Mesendoderm (in vitro differentiated cells): ENCODE measurements at regions not wholly inside any gene's neighbourhood (a gene's known extent, or its start where the extent isn't known, plus 50 kb on each side); places are given as distances from the start of the nearest gene placed in this dataset.
"Not testable (repeated sequence)": the region's sequence is repeated elsewhere in the genome, so short reads cannot be mapped to it uniquely, and the experiment has no call there.

Source experiments
- DNase-seq: peaks from one replicate; pipeline ENCODE4 v3.0.0; 2013
- H2AK5ac ChIP-seq: 2 replicates; pipeline ENCODE4 v1.6.1; 2013; ENCODE audit warnings: low read length, inconsistent platforms
- H2BK120ac ChIP-seq: 2 replicates; pipeline ENCODE4 v1.6.1; 2013; ENCODE audit warnings: low read depth, mild to moderate bottlenecking, low read length, moderate library complexity, mixed read lengths
- H2BK15ac ChIP-seq: replicated peaks from 2 replicates; pipeline ENCODE4 v1.6.1; 2013; ENCODE audit warnings: low read depth, mild to moderate bottlenecking, moderate library complexity
- H2BK5ac ChIP-seq: 2 replicates; pipeline ENCODE4 v1.6.1; 2013; ENCODE audit warnings: low read length, inconsistent platforms
- H3K18ac ChIP-seq: 2 replicates; pipeline ENCODE4 v1.6.1; 2013; ENCODE audit warnings: mild to moderate bottlenecking, low read length, mixed read lengths
- H3K23ac ChIP-seq: one replicate; pipeline ENCODE4 v1.6.1; 2013; ENCODE audit warnings: low read length
- H3K27ac ChIP-seq: 2 replicates; pipeline ENCODE4 v1.5.1; 2013; ENCODE audit warnings: low read depth, mild to moderate bottlenecking, inconsistent platforms, low read length, moderate library complexity
- H3K27me3 ChIP-seq: 2 replicates; pipeline ENCODE4 v1.6.1; 2013; ENCODE audit warnings: low read length, control low read depth, mild to moderate bottlenecking, inconsistent platforms; ENCODE audit not compliant: insufficient read depth, poor library complexity
- H3K36me3 ChIP-seq: 2 replicates; pipeline ENCODE4 v1.6.1; 2013; ENCODE audit warnings: low read length, inconsistent platforms; ENCODE audit not compliant: control insufficient read depth, insufficient read depth
- H3K4ac ChIP-seq: one replicate; pipeline ENCODE4 v1.6.1; 2013; ENCODE audit warnings: low read depth, mild to moderate bottlenecking, low read length, moderate library complexity
- H3K4me1 ChIP-seq: 2 replicates; pipeline ENCODE4 v1.6.1; 2013; ENCODE audit warnings: low read depth, low read length, inconsistent platforms; ENCODE audit not compliant: control insufficient read depth
- H3K4me2 ChIP-seq: 2 replicates; pipeline ENCODE4 v1.6.1; 2013; ENCODE audit warnings: low read length
- H3K4me3 ChIP-seq: 2 replicates; pipeline ENCODE4 v1.5.1; 2013; ENCODE audit warnings: mild to moderate bottlenecking, low read length
- H3K56ac ChIP-seq: one replicate; pipeline ENCODE4 v1.6.1; 2013; ENCODE audit warnings: low read length
- H3K79me1 ChIP-seq: 2 replicates; pipeline ENCODE4 v1.6.1; 2013; ENCODE audit warnings: low read length, inconsistent platforms
- H3K79me2 ChIP-seq: 2 replicates; pipeline ENCODE4 v1.6.1; 2013; ENCODE audit warnings: mild to moderate bottlenecking, low read length; ENCODE audit not compliant: control insufficient read depth, insufficient read depth
- H3K9ac ChIP-seq: 2 replicates; pipeline ENCODE4 v1.6.1; 2013; ENCODE audit warnings: low read length, inconsistent platforms
- H4K5ac ChIP-seq: one replicate; pipeline ENCODE4 v1.6.1; 2013; ENCODE audit warnings: low read length
- H4K8ac ChIP-seq: one replicate; pipeline ENCODE4 v1.6.1; 2013; ENCODE audit warnings: low read depth, mild to moderate bottlenecking, control low read depth, low read length, moderate library complexity
- WGBS: extraction: QIAGEN DNeasy Blood & Tissue Kit; methylation state at CpG from one replicate; pipeline ENCODE4 v1.1.7; 2013; ENCODE audit warnings: low lambda C conversion rate, missing lambda C conversion rate; ENCODE audit not compliant: insufficient coverage; ENCODE audit errors: extremely low coverage; 5-methylcytosine and 5-hydroxymethylcytosine counted together

- Histone ChIP-seq H3K27me3 (no peaks in the 10 kb centered on the region), H3K79me2 (no peaks in the 10 kb centered on the region), H3K79me1 (no peaks in the 10 kb centered on the region), H3K27ac (no peak overlapping the region), H2BK15ac (no peak overlapping the region), H3K9ac (no peak overlapping the region), H4K8ac (no peak overlapping the region), H3K56ac (no peak overlapping the region), H3K4me3 (no peak overlapping the region), H2BK5ac (no peak overlapping the region), H3K4ac (no peak overlapping the region), H3K23ac (no peak overlapping the region), H3K4me2 (no peak overlapping the region), H4K5ac (no peak overlapping the region), H3K36me3 (no peaks in the 10 kb centered on the region), H2AK5ac (no peak overlapping the region), H3K18ac (no peak overlapping the region), H3K4me1 (no peaks in the 10 kb centered on the region), H2BK120ac (no peak overlapping the region)
- DNase-seq, result no peak
- WGBS, result no CpG with 5 or more reads among the region's 1 CpG
Measured at GRCh38 chr4:126495163-126495752, 1137.5 kb upstream of the INTU start.

GRCh38 chr4:126512979-126513378 is 1119.8 kb upstream of the INTU start:
- H2BK120ac ChIP-seq, result no peak overlapping the region
- no peaks in the 10 kb centered on the region for H3K27me3 ChIP-seq
- no peak overlapping the region for H2BK15ac ChIP-seq
- H3K4me2 ChIP-seq, result no peak overlapping the region
- H4K8ac ChIP-seq, result no peak overlapping the region
- H3K79me2 ChIP-seq, result no peaks in the 10 kb centered on the region
- no peak overlapping the region for H3K23ac ChIP-seq
- no peak overlapping the region for H3K27ac ChIP-seq
- H3K18ac ChIP-seq, result no peak overlapping the region
- H3K4me1 ChIP-seq, result no peaks in the 10 kb centered on the region
- H3K4ac ChIP-seq, result no peak overlapping the region
- H2AK5ac ChIP-seq, result no peak overlapping the region
- no peaks in the 10 kb centered on the region for H3K79me1 ChIP-seq
- no peaks in the 10 kb centered on the region for H3K36me3 ChIP-seq
- peak; percentile 4 for DNase-seq
- H3K56ac ChIP-seq, result no peak overlapping the region
- no peak overlapping the region for H3K9ac ChIP-seq
- H2BK5ac ChIP-seq, result no peak overlapping the region
- WGBS, result no CpG with 5 or more reads among the region's 1 CpG
- no peak overlapping the region for H4K5ac ChIP-seq
- H3K4me3 ChIP-seq, result no peak overlapping the region

GRCh38 chr4:126513596-126513995 is 1119.2 kb upstream of the INTU start:
- no peaks in the 10 kb centered on the region for H3K36me3 ChIP-seq
- H2BK15ac ChIP-seq, result no peak overlapping the region
- no peak overlapping the region for H2BK5ac ChIP-seq
- H3K56ac ChIP-seq, result no peak overlapping the region
- no peak overlapping the region for H2BK120ac ChIP-seq
- H3K79me1 ChIP-seq, result no peaks in the 10 kb centered on the region
- H3K18ac ChIP-seq, result no peak overlapping the region
- no peak overlapping the region for H3K4me2 ChIP-seq
- H3K4me3 ChIP-seq, result no peak overlapping the region
- H3K23ac ChIP-seq, result no peak overlapping the region
- H3K27me3 ChIP-seq, result no peaks in the 10 kb centered on the region
- peak; percentile 23 for DNase-seq
- no peaks in the 10 kb centered on the region for H3K79me2 ChIP-seq
- H2AK5ac ChIP-seq, result no peak overlapping the region
- H4K8ac ChIP-seq, result no peak overlapping the region
- H3K4ac ChIP-seq, result no peak overlapping the region
- H3K27ac ChIP-seq, result no peak overlapping the region
- H4K5ac ChIP-seq, result no peak overlapping the region
- no peaks in the 10 kb centered on the region for H3K4me1 ChIP-seq
- H3K9ac ChIP-seq, result no peak overlapping the region

GRCh38 chr4:126520731-126521130 is 1112.0 kb upstream of the INTU start:
- Histone ChIP-seq H2AK5ac (no peak overlapping the region), H2BK5ac (no peak overlapping the region), H3K18ac (no peak overlapping the region), H3K79me2 (no peaks in the 10 kb centered on the region), H3K27me3 (no peaks in the 10 kb centered on the region), H2BK120ac (no peak overlapping the region), H4K5ac (no peak overlapping the region), H3K79me1 (no peaks in the 10 kb centered on the region), H3K36me3 (no peaks in the 10 kb centered on the region), H3K4me1 (no peaks in the 10 kb centered on the region), H4K8ac (no peak overlapping the region), H3K9ac (no peak overlapping the region), H3K4me2 (no peak overlapping the region), H3K4me3 (no peak overlapping the region), H2BK15ac (no peak overlapping the region), H3K23ac (no peak overlapping the region), H3K27ac (no peak overlapping the region), H3K4ac (no peak overlapping the region), H3K56ac (no peak overlapping the region)
- DNase-seq, result no peak
- WGBS, result no CpG with 5 or more reads among the region's 1 CpG

- not testable (repeated sequence) for H2AK5ac ChIP-seq, H3K18ac ChIP-seq, H3K27ac ChIP-seq, H4K8ac ChIP-seq, H2BK15ac ChIP-seq, H3K36me3 ChIP-seq, H3K79me2 ChIP-seq, H3K23ac ChIP-seq, H4K5ac ChIP-seq, H2BK5ac ChIP-seq, DNase-seq, H3K9ac ChIP-seq, H3K4ac ChIP-seq, H3K27me3 ChIP-seq, H2BK120ac ChIP-seq, H3K4me3 ChIP-seq, H3K4me1 ChIP-seq, H3K79me1 ChIP-seq, H3K56ac ChIP-seq, H3K4me2 ChIP-seq
- WGBS, result no CpG with 5 or more reads among the region's 2 CpGs
Measured at GRCh38 chr4:126525400-126525799, 1107.4 kb upstream of the INTU start.

GRCh38 chr4:126526335-126526734 is 1106.4 kb upstream of the INTU start:
- no CpG with 5 or more reads among the region's 2 CpGs for WGBS

More at GRCh38 chr4:126526335-126526734, 1106.4 kb upstream of the INTU start:
- Histone ChIP-seq H2BK120ac (no peak overlapping the region), H3K4ac (no peak overlapping the region), H2AK5ac (no peak overlapping the region), H3K4me3 (no peak overlapping the region), H3K23ac (no peak overlapping the region), H3K4me2 (no peak overlapping the region), H3K9ac (no peak overlapping the region), H3K56ac (no peak overlapping the region), H3K4me1 (no peaks in the 10 kb centered on the region), H3K36me3 (no peaks in the 10 kb centered on the region), H3K79me1 (no peaks in the 10 kb centered on the region), H3K18ac (no peak overlapping the region), H3K27ac (no peak overlapping the region), H2BK5ac (no peak overlapping the region), H4K8ac (no peak overlapping the region), H3K27me3 (no peaks in the 10 kb centered on the region), H4K5ac (no peak overlapping the region), H2BK15ac (no peak overlapping the region), H3K79me2 (no peaks in the 10 kb centered on the region)
- no peak for DNase-seq
